GM12892 (cell line): ENCODE measurements at regions not wholly inside any gene's neighbourhood (a gene's known extent, or its start where the extent isn't known, plus 50 kb on each side); places are given as distances from the start of the nearest gene placed in this dataset.
"Not testable (repeated sequence)": the region's sequence is repeated elsewhere in the genome, so short reads cannot be mapped to it uniquely, and the experiment has no call there.

Experiments used
- DNase-seq: peaks from one replicate; pipeline ENCODE4 v3.0.0; 2011; ENCODE audit not compliant: insufficient read length
- FAIRE-seq: peaks from 2 replicates; lab custom pipeline; 2011; peaks lifted over from hg19 to GRCh38; lab: Jason Lieb, UNC
- POLR2A ChIP-seq: IDR thresholded peaks from 2 replicates; pipeline ENCODE4 v1.6.1; 2011; ENCODE audit warnings: low read depth, low read length, control low read depth
- POLR2AphosphoS5 ChIP-seq: IDR thresholded peaks from 2 replicates; pipeline ENCODE4 v1.6.1; 2011; ENCODE audit warnings: low read depth, low read length, control low read depth
- TAF1 ChIP-seq: IDR thresholded peaks from 2 replicates; pipeline ENCODE4 v1.6.1; 2011; ENCODE audit warnings: low read depth, mild to moderate bottlenecking, control low read depth, low read length, borderline replicate concordance

DNA sequence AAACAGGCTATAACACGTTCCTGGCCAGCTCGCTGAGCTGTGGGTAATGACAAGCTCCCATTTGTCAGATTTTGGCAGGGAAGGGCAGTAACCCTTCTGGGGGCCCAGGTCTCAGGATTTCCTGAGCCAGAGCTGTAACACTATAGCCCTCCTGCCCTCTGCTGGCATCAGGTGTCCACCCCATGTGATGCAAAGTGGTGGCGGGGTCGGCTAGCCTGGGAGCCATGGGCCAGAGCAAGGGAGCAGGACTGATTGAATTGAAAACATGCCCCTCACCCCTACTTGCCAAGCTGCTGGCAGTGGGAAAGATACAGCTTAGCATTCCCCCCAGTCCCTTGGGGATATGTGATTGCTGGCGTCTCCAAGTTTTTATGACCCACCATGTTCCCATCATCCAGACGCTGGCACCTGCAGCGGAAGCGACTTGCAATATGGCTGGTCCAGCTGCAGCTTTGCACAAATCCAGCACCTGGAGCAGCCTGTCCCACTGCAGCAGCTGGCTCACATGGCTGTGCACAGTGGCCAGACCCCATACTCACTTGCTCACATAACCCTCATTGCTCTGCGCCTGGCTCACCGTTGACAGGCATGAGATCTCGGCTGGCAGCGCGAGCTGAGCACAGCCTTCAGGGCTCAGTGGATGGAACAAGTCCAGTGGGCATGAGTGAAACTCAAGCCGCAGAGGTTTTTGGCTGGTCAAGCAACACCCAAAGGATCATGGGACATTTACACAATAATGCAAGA, 1147.8 kb downstream of the JRKL start:
- TF ChIP-seq POLR2A (no peak), TAF1 (no peak), POLR2AphosphoS5 (no peak)
- FAIRE-seq (no peak), DNase-seq (no peak)

DNA sequence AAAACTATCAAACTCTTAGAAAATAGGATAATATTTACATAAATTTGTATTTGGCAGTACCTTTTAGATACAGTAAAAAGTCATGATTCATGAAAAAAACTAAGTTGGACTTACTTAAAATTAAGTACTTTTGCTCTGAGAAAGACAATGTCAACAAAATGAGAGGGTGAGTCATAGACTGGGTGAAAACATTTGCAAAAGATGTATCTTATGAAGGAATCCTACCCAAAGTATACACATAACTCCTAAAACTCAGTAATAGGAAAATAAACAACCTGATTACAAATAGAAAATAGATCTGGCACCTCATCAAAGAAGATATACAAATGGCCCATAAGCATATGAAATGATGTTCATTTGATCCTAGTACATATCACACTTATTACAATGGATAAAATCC, 1154.6 kb downstream of the JRKL start:
- DNase-seq, result no peak
- no peak for FAIRE-seq
- no peak for TF ChIP-seq TAF1
- TF ChIP-seq POLR2A, result no peak
- no peak for TF ChIP-seq POLR2AphosphoS5

DNA sequence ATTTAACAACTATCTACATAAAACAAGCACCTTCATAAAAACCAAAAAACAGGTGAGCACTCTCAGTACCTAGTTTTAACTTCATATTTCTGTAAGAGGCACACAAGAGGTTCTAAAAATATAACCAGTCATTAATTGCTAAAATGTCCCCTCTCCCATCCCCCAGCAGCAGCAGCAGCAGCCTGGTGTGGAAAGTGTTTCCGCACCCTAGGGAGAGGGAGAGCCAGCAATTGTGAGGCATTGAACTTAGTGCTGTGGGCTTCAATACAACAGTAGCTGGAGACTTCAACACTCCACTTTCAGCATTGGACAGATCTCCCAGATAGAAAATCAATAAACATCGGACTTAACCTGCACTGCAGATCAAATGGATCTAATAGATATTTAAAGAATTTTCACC, 1158.5 kb downstream of the JRKL start:
- TF ChIP-seq TAF1 (no peak), POLR2A (no peak), POLR2AphosphoS5 (no peak)
- DNase-seq (no peak), FAIRE-seq (no peak)

DNA sequence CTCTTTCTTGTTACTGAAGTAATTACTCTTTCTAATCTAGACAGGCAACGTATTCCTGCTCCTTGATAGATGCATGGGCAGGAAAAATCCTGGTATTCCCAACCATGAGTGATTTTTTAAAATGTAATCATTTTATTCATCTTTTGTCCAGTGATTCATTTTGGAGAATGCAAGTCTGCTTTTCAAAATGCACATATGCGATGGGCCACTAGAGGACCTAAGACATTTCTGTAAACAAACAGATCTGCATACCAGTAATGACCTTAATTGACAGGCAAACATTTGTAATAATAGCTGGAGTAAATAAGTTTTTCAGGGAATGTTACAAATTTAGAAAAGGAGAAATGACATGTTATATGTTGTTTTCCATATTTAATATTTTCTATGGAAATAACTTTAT, 1167.6 kb downstream of the JRKL start:
- TF ChIP-seq POLR2AphosphoS5, result no peak
- TF ChIP-seq POLR2A, result no peak
- no peak for TF ChIP-seq TAF1
- DNase-seq, result no peak
- FAIRE-seq, result no peak

DNA sequence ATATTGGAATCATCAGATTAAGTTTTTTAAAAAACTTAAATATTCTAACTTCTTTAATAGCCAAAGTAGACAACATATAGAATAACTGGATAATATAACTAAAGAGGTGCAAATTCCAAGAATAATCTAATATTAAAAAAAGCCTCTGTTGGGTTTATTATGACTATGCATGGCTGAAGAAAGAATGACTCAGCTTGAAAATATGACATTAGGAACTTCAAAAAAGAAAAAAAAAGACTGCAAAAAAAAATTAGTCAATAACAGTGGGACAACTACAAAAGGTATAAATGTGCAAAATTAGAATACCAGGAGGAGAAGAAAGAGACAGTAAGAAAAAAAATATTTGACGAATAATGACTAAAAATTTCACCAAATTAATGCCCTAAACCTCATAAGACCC, 1178.0 kb downstream of the JRKL start:
- no peak for DNase-seq
- no peak for FAIRE-seq
- TF ChIP-seq POLR2A (no peak), POLR2AphosphoS5 (no peak), TAF1 (no peak)

DNA sequence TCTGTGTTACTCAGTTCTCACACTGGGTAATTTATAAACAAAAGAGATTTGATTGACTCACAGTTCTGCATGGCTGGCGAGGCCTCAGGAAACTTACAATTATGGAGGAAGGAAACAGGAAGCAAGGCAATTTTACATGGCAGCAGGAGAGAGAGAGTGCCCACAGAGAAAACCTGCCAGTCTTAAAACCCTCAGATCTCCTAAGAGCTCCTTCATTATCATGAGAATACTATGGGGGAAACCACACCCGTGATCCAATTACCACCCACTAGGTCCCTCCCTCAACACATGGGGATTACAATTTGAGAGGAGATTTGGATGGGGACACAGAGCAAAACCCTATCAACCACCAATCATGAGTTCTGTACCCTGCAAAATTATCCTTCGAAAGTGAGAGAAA, 1180.8 kb downstream of the JRKL start:
- FAIRE-seq (no peak), DNase-seq (no peak)
- TF ChIP-seq POLR2AphosphoS5, result no peak
- no peak for TF ChIP-seq TAF1
- TF ChIP-seq POLR2A, result no peak

DNA sequence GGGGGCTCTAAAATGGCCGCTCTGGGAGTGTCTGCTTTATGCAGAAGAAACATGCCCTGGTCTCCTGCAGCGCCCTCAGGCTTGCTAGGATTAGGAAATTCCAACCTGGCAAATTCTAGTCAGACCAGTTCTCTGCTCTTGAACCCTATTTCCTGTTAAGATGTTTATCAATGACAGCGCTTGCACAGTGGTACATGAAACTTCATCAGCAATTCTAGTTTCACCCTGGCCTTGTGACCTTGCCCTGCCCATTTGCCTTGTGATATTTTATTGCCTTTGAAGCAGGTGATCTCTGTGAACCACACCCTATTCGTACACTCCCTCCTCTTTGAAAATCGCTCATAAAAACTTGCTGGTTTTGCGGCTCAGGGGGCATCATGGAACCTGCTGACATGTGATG, 1184.0 kb downstream of the JRKL start:
- FAIRE-seq, result not testable (repeated sequence)

DNA sequence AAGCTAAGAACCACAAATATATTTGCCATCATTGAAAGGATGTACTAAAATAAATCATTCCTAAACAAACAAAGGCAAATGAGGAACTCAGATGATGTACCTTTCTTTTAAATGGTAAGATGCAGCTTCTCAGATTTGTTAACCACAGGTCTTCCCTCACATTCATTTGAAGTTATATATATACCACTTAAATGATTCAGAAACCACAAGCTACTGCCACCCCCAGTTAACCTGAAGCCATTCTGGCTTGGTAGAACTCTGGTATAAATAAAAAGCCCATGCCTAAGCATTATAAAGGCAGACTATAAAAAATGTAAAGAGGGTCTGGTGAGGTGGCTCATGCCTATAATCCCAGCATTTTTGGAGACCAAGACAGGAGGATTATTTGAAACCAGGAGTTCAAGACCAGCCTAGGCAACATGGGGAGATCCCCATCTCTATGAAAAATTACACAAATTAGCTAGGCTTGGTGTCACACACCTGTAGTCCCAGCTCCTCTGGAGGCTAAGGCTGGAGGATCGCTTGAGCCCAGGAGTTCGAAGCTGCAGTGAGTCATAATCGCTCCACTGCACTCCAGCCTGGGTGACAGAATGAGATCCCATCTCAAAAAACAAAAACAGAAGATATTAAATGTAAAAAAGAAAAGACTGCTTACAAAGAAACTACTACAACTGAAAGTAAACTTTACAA, 1185.3 kb downstream of the JRKL start:
- DNase-seq (no peak), FAIRE-seq (no peak)
- no peak for TF ChIP-seq TAF1
- TF ChIP-seq POLR2AphosphoS5, result no peak
- TF ChIP-seq POLR2A, result no peak

More for the DNA sequence above, 1184.0 kb downstream of the JRKL start:
- DNase-seq, result not testable (repeated sequence)

DNA sequence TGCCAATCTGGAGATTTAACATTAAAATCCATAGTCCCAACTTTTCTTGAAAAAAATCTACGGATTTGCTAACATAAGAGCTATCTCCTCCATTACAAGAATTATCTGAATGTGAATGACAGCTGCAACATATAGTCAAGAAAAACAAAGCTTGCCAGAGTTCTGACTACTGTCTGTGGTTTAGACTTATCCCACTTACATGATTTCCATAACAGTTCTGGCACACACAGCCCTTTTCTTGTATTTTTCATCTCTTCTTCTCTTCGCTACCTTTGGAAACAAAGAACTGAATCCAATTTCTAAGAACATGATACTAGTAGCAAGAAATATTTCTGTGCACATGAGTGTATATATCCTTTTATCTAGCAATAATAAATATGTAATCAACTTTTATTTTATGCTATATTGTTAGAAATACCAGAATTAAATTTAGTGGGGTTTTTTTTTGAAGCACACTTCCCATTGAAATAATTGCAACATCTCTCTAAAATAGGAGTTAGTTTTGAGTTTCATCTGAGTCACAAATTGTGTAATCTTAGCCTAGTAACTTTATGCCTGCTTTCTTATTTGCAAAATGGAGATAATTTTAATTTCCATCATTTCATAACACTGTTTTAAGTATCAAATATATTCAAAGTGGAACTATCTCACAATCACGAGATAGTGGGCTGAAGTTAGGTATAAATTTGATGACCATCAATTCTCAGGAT, 1217.6 kb downstream of the JRKL start:
- DNase-seq, result no peak
- TF ChIP-seq POLR2A (no peak), POLR2AphosphoS5 (no peak)
- no peak for FAIRE-seq

DNA sequence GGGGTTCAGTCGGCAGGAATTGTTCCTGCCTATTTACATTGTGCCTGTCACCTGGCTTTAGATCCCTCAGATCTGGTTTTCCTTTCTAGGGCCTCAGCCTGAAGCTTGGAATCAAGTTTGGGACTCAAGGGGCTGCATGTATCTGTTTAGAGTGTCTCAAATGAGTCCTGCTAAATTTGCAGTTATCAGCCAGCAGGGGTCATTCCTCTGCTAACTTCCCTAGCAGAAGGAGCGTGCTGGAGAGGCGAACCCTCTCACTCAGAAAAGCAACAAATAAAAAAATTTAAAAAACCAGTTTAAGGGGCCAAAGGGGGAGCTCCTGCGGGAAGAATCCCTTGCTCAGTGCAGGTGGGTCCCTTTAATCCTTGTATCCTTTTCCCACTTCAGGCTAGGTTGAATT, 1220.2 kb downstream of the JRKL start:
- DNase-seq, result no peak
- FAIRE-seq, result no peak

DNA sequence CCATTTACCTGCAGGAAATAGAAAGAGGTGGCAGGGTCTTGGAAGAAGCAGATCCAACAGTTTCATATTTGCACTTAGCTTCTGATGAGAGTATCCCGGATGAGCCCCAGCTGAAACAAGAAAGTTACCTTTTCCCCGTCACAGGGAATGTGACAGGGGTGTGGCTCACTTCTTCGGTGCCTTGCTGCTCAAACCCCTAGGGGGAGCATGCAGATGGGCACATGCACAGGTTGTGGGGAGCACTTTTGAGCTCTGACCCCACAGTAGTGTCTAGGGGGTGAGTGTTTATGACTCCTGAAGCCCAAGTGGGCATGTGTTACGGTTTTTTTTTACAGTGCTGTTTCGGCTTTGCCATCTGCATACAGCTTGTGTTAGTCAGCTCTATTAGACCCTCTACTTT, 1221.0 kb downstream of the JRKL start:
- no peak for FAIRE-seq
- DNase-seq, result no peak
- TF ChIP-seq POLR2A, result no peak
- no peak for TF ChIP-seq TAF1
- no peak for TF ChIP-seq POLR2AphosphoS5

More for the DNA sequence above, 1220.2 kb downstream of the JRKL start:
- TF ChIP-seq POLR2AphosphoS5 (no peak), TAF1 (no peak), POLR2A (no peak)
